Right atrium auricular region (tissue), 2 donors: ENCODE measurements at regions not wholly inside any gene's neighbourhood (a gene's known extent, or its start where the extent isn't known, plus 50 kb on each side); places are given as distances from the start of the nearest gene placed in this dataset.

Experiments used
- DNase-seq: peaks from one replicate; pipeline ENCODE4 v3.0.0-alpha.2; 2019; ENCODE audit warnings: low spot score
- H3K27ac ChIP-seq, 2 donors: fragments of 200-600 bp; sonication (generic); 1 replicate in 1 of 2; 2 replicates in 1 of 2; pipeline ENCODE4 v1.5.1; 2016 to 2019
- H3K27me3 ChIP-seq, 2 donors: fragments of 200-600 bp; sonication (generic); one replicate each; pipeline versions ENCODE4 v1.5.1 to v1.6.0; 2017 to 2019
- H3K36me3 ChIP-seq: fragments of 200-600 bp; sonication (generic); one replicate; pipeline ENCODE4 v1.5.1; 2016
- H3K4me1 ChIP-seq, 2 donors: fragments of 200-600 bp; sonication (generic); one replicate each; pipeline versions ENCODE4 v1.5.1 to v1.6.0; 2017 to 2019
- H3K4me3 ChIP-seq, 2 donors: fragments of 200-600 bp; sonication (generic); 1 replicate in 1 of 2; 2 replicates in 1 of 2; pipeline ENCODE4 v1.5.1; 2017 to 2019; ENCODE audit warnings: mild to moderate bottlenecking in 1 of 2, moderate library complexity in 1 of 2
- H3K9me3 ChIP-seq, 2 donors: fragments of 200-600 bp; sonication (generic); one replicate each; pipeline ENCODE4 v1.5.1; 2019
- TF ChIP-seq, protein P1 (sequence below), 2 donors: fragments of 200-600 bp; sonication (generic); IDR thresholded peaks; one replicate each; pipeline ENCODE4 v1.5.1; 2019; ENCODE audit warnings: antibody characterized with exemption in 2 of 2

DNA sequence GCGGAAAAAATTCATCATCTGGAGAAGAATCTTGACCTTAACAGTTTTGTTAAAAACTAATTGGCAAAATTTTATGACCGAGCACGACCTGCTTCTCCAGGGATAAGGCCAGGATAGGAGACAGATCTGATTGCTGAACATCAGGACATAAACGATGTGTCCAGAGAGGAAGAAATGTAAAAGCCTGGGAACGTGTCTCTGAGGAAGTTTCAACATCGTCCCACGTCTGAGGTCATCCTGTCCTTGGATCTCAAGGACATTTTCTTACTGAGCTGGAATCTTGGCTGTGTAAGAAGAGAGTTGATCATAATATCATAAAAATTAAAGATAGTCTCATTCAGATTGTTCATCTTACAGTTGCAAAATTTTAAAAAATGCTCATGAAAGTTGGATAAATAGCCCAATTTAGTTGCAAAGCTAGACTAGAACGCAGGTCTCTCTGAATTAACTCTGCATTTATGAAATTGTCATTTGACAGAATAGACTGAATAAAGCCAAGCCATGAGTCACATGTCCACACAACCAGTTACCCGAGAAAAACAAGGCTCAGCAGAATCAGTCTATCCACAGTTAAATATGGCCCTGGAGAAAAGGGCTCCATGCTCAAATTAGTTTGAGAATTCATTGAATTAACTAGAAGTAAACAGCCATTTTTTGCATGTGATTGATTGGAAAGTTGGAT lies 120.0 kb upstream of the EGFR start:
- no peaks in the 10 kb centered on the region for H3K36me3 ChIP-seq
- H3K27me3 ChIP-seq = no peaks in the 10 kb centered on the region
- peak overlapping the region in 1 of 2 donors; percentile 11 for H3K27ac ChIP-seq
- H3K9me3 ChIP-seq = no peaks in the 10 kb centered on the region
- H3K4me1 ChIP-seq = no peaks in the 10 kb centered on the region
- no peak for DNase-seq
- no peak overlapping the region for H3K4me3 ChIP-seq
- TF ChIP-seq, protein P1, sequence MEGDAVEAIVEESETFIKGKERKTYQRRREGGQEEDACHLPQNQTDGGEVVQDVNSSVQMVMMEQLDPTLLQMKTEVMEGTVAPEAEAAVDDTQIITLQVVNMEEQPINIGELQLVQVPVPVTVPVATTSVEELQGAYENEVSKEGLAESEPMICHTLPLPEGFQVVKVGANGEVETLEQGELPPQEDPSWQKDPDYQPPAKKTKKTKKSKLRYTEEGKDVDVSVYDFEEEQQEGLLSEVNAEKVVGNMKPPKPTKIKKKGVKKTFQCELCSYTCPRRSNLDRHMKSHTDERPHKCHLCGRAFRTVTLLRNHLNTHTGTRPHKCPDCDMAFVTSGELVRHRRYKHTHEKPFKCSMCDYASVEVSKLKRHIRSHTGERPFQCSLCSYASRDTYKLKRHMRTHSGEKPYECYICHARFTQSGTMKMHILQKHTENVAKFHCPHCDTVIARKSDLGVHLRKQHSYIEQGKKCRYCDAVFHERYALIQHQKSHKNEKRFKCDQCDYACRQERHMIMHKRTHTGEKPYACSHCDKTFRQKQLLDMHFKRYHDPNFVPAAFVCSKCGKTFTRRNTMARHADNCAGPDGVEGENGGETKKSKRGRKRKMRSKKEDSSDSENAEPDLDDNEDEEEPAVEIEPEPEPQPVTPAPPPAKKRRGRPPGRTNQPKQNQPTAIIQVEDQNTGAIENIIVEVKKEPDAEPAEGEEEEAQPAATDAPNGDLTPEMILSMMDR (IDR thresholded peaks at IDR 0.05) = no peak

DNA sequence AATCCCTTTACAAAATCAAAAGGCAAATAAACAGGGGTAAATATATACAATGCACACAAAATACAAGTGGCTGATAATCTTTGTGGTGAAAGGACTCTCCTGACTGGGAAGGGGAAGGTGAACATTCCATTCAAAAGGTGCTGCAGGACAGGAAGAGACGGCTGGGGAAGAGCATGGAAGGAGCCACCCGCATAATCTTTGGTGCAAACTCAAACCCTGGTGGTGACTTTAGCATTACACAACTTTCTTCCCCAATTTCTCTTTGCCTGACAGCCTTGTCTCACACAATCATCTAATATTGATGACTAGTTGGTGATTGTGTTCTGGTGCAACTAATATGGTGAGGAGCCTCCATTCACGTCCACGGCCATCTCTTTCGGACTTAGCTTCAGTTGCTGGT lies 117.0 kb upstream of the EGFR start:
- Histone ChIP-seq H3K4me1 (no peaks in the 10 kb centered on the region), H3K36me3 (no peaks in the 10 kb centered on the region), H3K27ac (no peak overlapping the region), H3K27me3 (no peaks in the 10 kb centered on the region), H3K4me3 (no peak overlapping the region), H3K9me3 (no peaks in the 10 kb centered on the region)
- TF ChIP-seq, protein P1 (IDR thresholded peaks at IDR 0.05) = no peak
- no peak for DNase-seq

DNA sequence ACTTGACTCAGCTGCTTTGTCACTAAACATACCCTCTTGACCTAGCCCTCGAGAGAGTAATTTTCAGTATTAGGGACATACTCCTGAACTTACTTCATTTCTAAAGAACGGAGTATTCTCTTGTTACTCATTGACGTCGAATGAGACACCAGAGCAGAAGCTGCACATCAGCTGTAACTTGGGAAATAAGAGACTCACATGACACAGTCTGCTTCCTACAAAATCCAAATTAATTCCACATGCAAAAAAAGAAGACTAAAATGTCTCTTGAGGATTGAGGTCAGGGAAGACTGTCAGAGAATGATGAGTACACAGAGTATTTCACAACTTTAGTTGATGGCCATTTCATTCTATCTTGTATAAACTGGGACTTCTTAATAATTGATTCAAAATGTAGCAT lies 114.7 kb upstream of the EGFR start:
- no peak for DNase-seq
- Histone ChIP-seq H3K4me1 (no peaks in the 10 kb centered on the region), H3K27ac (no peak overlapping the region), H3K4me3 (no peak overlapping the region), H3K27me3 (no peaks in the 10 kb centered on the region), H3K9me3 (peaks cover 0 to 4% of the 10 kb centered on the region in 2 donors), H3K36me3 (no peaks in the 10 kb centered on the region)
- TF ChIP-seq, protein P1 (IDR thresholded peaks at IDR 0.05) = no peak

DNA sequence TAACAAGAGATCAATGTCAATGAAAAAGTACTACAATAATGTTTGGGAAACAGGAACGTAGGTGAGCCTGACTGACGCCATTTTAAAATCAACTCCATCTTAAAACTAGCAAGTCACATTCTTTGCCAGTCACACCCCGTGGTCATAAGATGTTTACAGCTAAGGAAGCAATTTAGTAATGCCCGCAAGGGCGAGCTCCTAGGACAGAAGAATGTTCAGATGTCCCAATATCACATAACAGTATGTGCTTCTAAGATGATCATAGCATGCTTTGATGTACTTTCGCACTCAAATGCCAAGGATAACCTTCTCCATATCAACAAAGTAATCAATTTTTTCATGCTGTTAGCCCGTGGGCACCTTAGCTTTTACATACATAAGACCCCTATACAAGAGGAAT lies 113.8 kb upstream of the EGFR start:
- Histone ChIP-seq H3K9me3 (peaks cover 0 to 10% of the 10 kb centered on the region in 2 donors), H3K27ac (no peak overlapping the region), H3K4me1 (no peaks in the 10 kb centered on the region), H3K36me3 (no peaks in the 10 kb centered on the region), H3K4me3 (no peak overlapping the region), H3K27me3 (no peaks in the 10 kb centered on the region)
- TF ChIP-seq, protein P1 (IDR thresholded peaks at IDR 0.05) = no peak
- no peak for DNase-seq

DNA sequence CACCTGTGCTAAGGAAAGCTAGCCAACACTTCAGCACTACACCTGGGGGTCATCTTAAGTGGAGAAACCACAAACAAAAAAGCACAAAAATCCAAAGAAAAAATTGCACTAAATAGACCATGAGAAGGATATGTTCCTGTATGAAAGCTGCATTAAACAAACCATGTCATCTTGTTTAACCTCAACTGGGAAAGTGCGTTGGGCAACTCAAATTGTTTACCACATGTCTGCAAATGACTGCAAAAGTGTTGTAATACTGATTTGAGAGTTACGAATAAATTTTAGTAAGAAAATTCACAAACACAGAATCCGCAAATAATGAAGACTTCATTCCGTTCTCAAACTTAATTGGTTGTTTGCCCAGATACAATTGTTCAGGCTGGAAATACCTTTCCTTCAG lies 111.9 kb upstream of the EGFR start:
- TF ChIP-seq, protein P1 (IDR thresholded peaks at IDR 0.05) = no peak
- no peak overlapping the region for H3K27ac ChIP-seq
- no peaks in the 10 kb centered on the region for H3K36me3 ChIP-seq
- H3K4me3 ChIP-seq = no peak overlapping the region
- no peaks in the 10 kb centered on the region for H3K27me3 ChIP-seq
- no peaks in the 10 kb centered on the region for H3K4me1 ChIP-seq
- no peak for DNase-seq
- peaks cover 0 to 10% of the 10 kb centered on the region in 2 donors for H3K9me3 ChIP-seq

DNA sequence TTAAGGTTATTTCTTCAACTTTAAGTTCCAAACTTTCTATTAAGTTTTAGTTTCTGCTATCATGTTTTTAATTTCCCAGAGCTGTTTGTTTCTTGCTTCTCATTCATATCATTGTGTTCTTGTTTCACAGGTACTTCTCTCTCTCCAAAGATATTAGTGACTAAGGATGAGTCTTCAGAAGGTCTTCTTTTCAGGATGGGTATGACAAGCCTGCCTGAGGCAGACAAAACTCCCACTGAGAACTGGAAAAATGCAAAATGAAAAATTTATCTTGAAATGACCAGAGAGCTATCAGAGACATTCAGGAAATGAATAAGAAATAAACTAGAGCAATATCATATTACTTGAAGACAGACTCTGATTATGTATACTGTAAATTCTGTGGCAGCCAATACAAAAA lies 110.8 kb upstream of the EGFR start:
- Histone ChIP-seq H3K4me3 (no peak overlapping the region), H3K36me3 (no peaks in the 10 kb centered on the region), H3K27me3 (no peaks in the 10 kb centered on the region), H3K27ac (no peak overlapping the region), H3K9me3 (peaks cover 0 to 10% of the 10 kb centered on the region in 2 donors), H3K4me1 (no peaks in the 10 kb centered on the region)
- DNase-seq = no peak
- TF ChIP-seq, protein P1 (IDR thresholded peaks at IDR 0.05) = no peak
